AG04450 (cell line): ENCODE measurements at regions not wholly inside any gene's neighbourhood (a gene's known extent, or its start where the extent isn't known, plus 50 kb on each side); places are given as distances from the start of the nearest gene placed in this dataset.

Experiments
- CTCF ChIA-PET: fragments of 300-600, 350-600 bp; formaldehyde crosslinking; extraction: SDS; loops from one replicate; lab custom pipeline; 2022; ENCODE audit warnings: antibody characterized with exemption, inconsistent platforms; lab: Charles Lee
- POLR2A ChIA-PET: fragments of 350-600 bp; formaldehyde crosslinking; extraction: SDS; loops from one replicate; lab custom pipeline; 2021; ENCODE audit warnings: antibody characterized with exemption, inconsistent platforms; lab: Yijun Ruan, JAX
- DNase-seq: peaks from one replicate; pipeline ENCODE4 v3.0.0-alpha.2; 2011; ENCODE audit warnings: low read depth, low spot score
- H3K27ac ChIP-seq: one replicate; pipeline ENCODE4 v1.5.1; 2012; ENCODE audit warnings: low read depth, low read length, control low read depth
- H3K27me3 ChIP-seq: one replicate; pipeline ENCODE4 v1.6.0; 2012; ENCODE audit warnings: low read length; ENCODE audit not compliant: control insufficient read depth, insufficient read depth
- H3K4me3 ChIP-seq: 2 replicates; pipeline ENCODE4 v1.5.1; 2011; ENCODE audit warnings: mild to moderate bottlenecking, low read depth, low read length, control low read depth
- H3K9me3 ChIP-seq: 2 replicates; pipeline ENCODE4 v1.5.1; 2012; ENCODE audit warnings: low read length; ENCODE audit not compliant: control insufficient read depth, insufficient read depth
- CTCF ChIP-seq: IDR thresholded peaks from 2 replicates; pipeline ENCODE4 v1.5.1; 2011; ENCODE audit warnings: low read depth, low read length, control low read depth, inconsistent platforms

- Histone ChIP-seq H3K27me3 (no peaks in the 10 kb centered on the region), H3K4me3 (no peak overlapping the region), H3K27ac (no peak overlapping the region), H3K9me3 (peaks cover 6% of the 10 kb centered on the region; the same call in 1 of the 2 replicates)
- no peak for TF ChIP-seq CTCF
- DNase-seq, result no peak
- ChIA-PET POLR2A (no interaction called here), CTCF (interaction anchor here (1.3 kb wide), 1 partner anchor 8 kb away, joined by 5 read pairs; no protein-coding TSS in a partner anchor)
Measured at GRCh38 chr5:34494111-34494755, 161.9 kb upstream of the RAI14 start.

- CTCF ChIA-PET, result interaction anchor here (1.3 to 2.8 kb wide), 2 partner anchors 9 kb away, joined by 5 to 11 read pairs; no protein-coding TSS in a partner anchor
- H3K4me3 ChIP-seq, result no peak overlapping the region
- POLR2A ChIA-PET, result no interaction called here
- no peak for TF ChIP-seq CTCF
- DNase-seq, result no peak
- peaks cover 6% of the 10 kb centered on the region; the same call in 1 of the 2 replicates for H3K9me3 ChIP-seq
- no peaks in the 10 kb centered on the region for H3K27me3 ChIP-seq
- H3K27ac ChIP-seq, result no peak overlapping the region
Measured at GRCh38 chr5:34495178-34495577, 160.9 kb upstream of the RAI14 start.

GRCh38 chr5:34496260-34496691, 159.9 kb upstream of the RAI14 start:
- no peak overlapping the region for H3K27ac ChIP-seq
- ChIA-PET CTCF (interaction anchor here (0.8 to 2.8 kb wide), 3 partner anchors 10 to 41 kb away, joined by 3 to 11 read pairs (median 6); no protein-coding TSS in a partner anchor), POLR2A (no interaction called here)
- H3K9me3 ChIP-seq, result peaks cover 6% of the 10 kb centered on the region; the same call in 1 of the 2 replicates
- DNase-seq, result no peak
- peak; percentile 16; the same call in 1 of the 2 replicates for TF ChIP-seq CTCF
- no peak overlapping the region for H3K4me3 ChIP-seq
- no peaks in the 10 kb centered on the region for H3K27me3 ChIP-seq

GRCh38 chr5:34496701-34497469, 159.2 kb upstream of the RAI14 start:
- peaks cover 6% of the 10 kb centered on the region; the same call in 1 of the 2 replicates for H3K9me3 ChIP-seq
- no peak for TF ChIP-seq CTCF
- POLR2A ChIA-PET, result no interaction called here
- no peak overlapping the region for H3K4me3 ChIP-seq
- CTCF ChIA-PET, result interaction anchor here (0.8 to 2.8 kb wide), 3 partner anchors 11 to 41 kb away, joined by 3 to 11 read pairs (median 6); no protein-coding TSS in a partner anchor
- H3K27ac ChIP-seq, result peak overlapping the region; percentile 11
- H3K27me3 ChIP-seq, result no peaks in the 10 kb centered on the region
- no peak for DNase-seq

GRCh38 chr5:34497470-34497808, 158.7 kb upstream of the RAI14 start:
- Histone ChIP-seq H3K9me3 (peaks cover 6% of the 10 kb centered on the region; the same call in 1 of the 2 replicates), H3K27ac (no peak overlapping the region), H3K4me3 (no peak overlapping the region), H3K27me3 (no peaks in the 10 kb centered on the region)
- ChIA-PET POLR2A (no interaction called here), CTCF (interaction anchor here (1.0 to 2.8 kb wide), 2 partner anchors 12 to 40 kb away, joined by 3 to 11 read pairs; no protein-coding TSS in a partner anchor)
- DNase-seq, result no peak
- TF ChIP-seq CTCF, result no peak
